Vagina (tissue), 2 donors: ENCODE measurements at regions not wholly inside any gene's neighbourhood (a gene's known extent, or its start where the extent isn't known, plus 50 kb on each side); places are given as distances from the start of the nearest gene placed in this dataset.
"Not testable (repeated sequence)": the region's sequence is repeated elsewhere in the genome, so short reads cannot be mapped to it uniquely, and the experiment has no call there.

Source experiments
- DNase-seq, 2 donors: peaks; one replicate each; pipeline ENCODE4 v3.0.0-alpha.2; 2017; ENCODE audit errors: extremely low spot score in 2 of 2
- H3K27ac ChIP-seq: fragments of 200-600 bp; sonication (generic); one replicate; pipeline ENCODE4 v1.5.1; 2019
- H3K27me3 ChIP-seq: fragments of 200-600 bp; sonication (generic); one replicate; pipeline ENCODE4 v1.5.1; 2019
- H3K36me3 ChIP-seq, 2 donors: fragments of 200-600 bp; sonication (generic); one replicate each; pipeline ENCODE4 v1.5.1; 2017 to 2019
- H3K4me1 ChIP-seq: fragments of 200-600 bp; sonication (generic); one replicate; pipeline ENCODE4 v1.5.1; 2019
- H3K4me3 ChIP-seq, 2 donors: fragments of 200-600 bp; sonication (generic); 1 replicate in 1 of 2; 2 replicates in 1 of 2; pipeline ENCODE4 v1.5.1; 2016 to 2019
- H3K9me3 ChIP-seq: fragments of 200-600 bp; sonication (generic); one replicate; pipeline ENCODE4 v1.5.1; 2019
- intact Hi-C: fragments of 100-400 bp; cut with DNase I; formaldehyde crosslinking; loops from one replicate; pipeline ENCODE4 v1.15.1; 2023

GRCh38 chr2:89237783-89238182 lies 546.3 kb downstream of the RPIA start:
- H3K9me3 ChIP-seq, intact Hi-C loops, H3K36me3 ChIP-seq, H3K4me1 ChIP-seq, DNase-seq, H3K27me3 ChIP-seq, H3K27ac ChIP-seq, H3K4me3 ChIP-seq: not testable (repeated sequence)

- intact Hi-C loops, H3K27ac ChIP-seq, H3K4me3 ChIP-seq, H3K9me3 ChIP-seq, H3K36me3 ChIP-seq, DNase-seq, H3K4me1 ChIP-seq, H3K27me3 ChIP-seq: not testable (repeated sequence)
These were observed 551.7 kb downstream of the RPIA start for GRCh38 chr2:89243114-89243700.

GRCh38 chr2:89244407-89244806 lies 552.9 kb downstream of the RPIA start:
- H3K4me1 ChIP-seq, H3K9me3 ChIP-seq, DNase-seq, H3K4me3 ChIP-seq, H3K27me3 ChIP-seq, H3K36me3 ChIP-seq, intact Hi-C loops, H3K27ac ChIP-seq: not testable (repeated sequence)

GRCh38 chr2:89245478-89245877 lies 554.0 kb downstream of the RPIA start:
- intact Hi-C loops, H3K4me3 ChIP-seq, H3K9me3 ChIP-seq: not testable (repeated sequence)

GRCh38 chr2:89246027-89246426 lies 554.6 kb downstream of the RPIA start:
- H3K9me3 ChIP-seq, intact Hi-C loops, H3K4me1 ChIP-seq, DNase-seq, H3K4me3 ChIP-seq, H3K27ac ChIP-seq, H3K27me3 ChIP-seq, H3K36me3 ChIP-seq: not testable (repeated sequence)

More at GRCh38 chr2:89245478-89245877, 554.0 kb downstream of the RPIA start:
- not testable (repeated sequence) for DNase-seq, H3K27me3 ChIP-seq, H3K27ac ChIP-seq, H3K36me3 ChIP-seq, H3K4me1 ChIP-seq

GRCh38 chr2:89246620-89247019 lies 555.1 kb downstream of the RPIA start:
- H3K27me3 ChIP-seq, intact Hi-C loops, H3K4me1 ChIP-seq, H3K36me3 ChIP-seq, H3K4me3 ChIP-seq, H3K9me3 ChIP-seq, DNase-seq, H3K27ac ChIP-seq: not testable (repeated sequence)

GRCh38 chr2:89255013-89255412 lies 563.5 kb downstream of the RPIA start:
- intact Hi-C loops: not testable (repeated sequence)

GRCh38 chr2:89273443-89273842 lies 582.0 kb downstream of the RPIA start:
- H3K4me1 ChIP-seq, H3K4me3 ChIP-seq, intact Hi-C loops, DNase-seq, H3K27me3 ChIP-seq, H3K36me3 ChIP-seq, H3K9me3 ChIP-seq, H3K27ac ChIP-seq: not testable (repeated sequence)

More at GRCh38 chr2:89255013-89255412, 563.5 kb downstream of the RPIA start:
- H3K27me3 ChIP-seq, H3K9me3 ChIP-seq, DNase-seq, H3K27ac ChIP-seq, H3K36me3 ChIP-seq, H3K4me1 ChIP-seq, H3K4me3 ChIP-seq: not testable (repeated sequence)

GRCh38 chr2:89280536-89280935 lies 589.1 kb downstream of the RPIA start:
- H3K9me3 ChIP-seq, H3K36me3 ChIP-seq, H3K4me1 ChIP-seq, DNase-seq, H3K27ac ChIP-seq, H3K27me3 ChIP-seq, H3K4me3 ChIP-seq, intact Hi-C loops: not testable (repeated sequence)

GRCh38 chr2:89286448-89287080 lies 595.1 kb downstream of the RPIA start:
- intact Hi-C loops, H3K4me1 ChIP-seq, H3K4me3 ChIP-seq, H3K27me3 ChIP-seq, H3K36me3 ChIP-seq, DNase-seq, H3K9me3 ChIP-seq, H3K27ac ChIP-seq: not testable (repeated sequence)

- intact Hi-C loops, H3K27me3 ChIP-seq, H3K4me1 ChIP-seq, H3K4me3 ChIP-seq, H3K9me3 ChIP-seq, H3K36me3 ChIP-seq, H3K27ac ChIP-seq, DNase-seq: not testable (repeated sequence)
These were observed 595.6 kb downstream of the RPIA start for GRCh38 chr2:89287084-89287483.

GRCh38 chr2:89291717-89292298 lies 600.3 kb downstream of the RPIA start:
- H3K27ac ChIP-seq, H3K4me3 ChIP-seq, H3K27me3 ChIP-seq, H3K4me1 ChIP-seq, intact Hi-C loops, H3K36me3 ChIP-seq, H3K9me3 ChIP-seq, DNase-seq: not testable (repeated sequence)

- H3K36me3 ChIP-seq, H3K4me1 ChIP-seq, H3K27me3 ChIP-seq: not testable (repeated sequence)
These were observed 601.9 kb downstream of the RPIA start for GRCh38 chr2:89293399-89293798.

GRCh38 chr2:89294335-89294734 lies 602.9 kb downstream of the RPIA start:
- intact Hi-C loops, DNase-seq, H3K36me3 ChIP-seq, H3K9me3 ChIP-seq, H3K4me3 ChIP-seq, H3K27me3 ChIP-seq, H3K27ac ChIP-seq, H3K4me1 ChIP-seq: not testable (repeated sequence)

More at GRCh38 chr2:89293399-89293798, 601.9 kb downstream of the RPIA start:
- H3K4me3 ChIP-seq, H3K27ac ChIP-seq, H3K9me3 ChIP-seq, DNase-seq, intact Hi-C loops: not testable (repeated sequence)
